GM19372 (cell line): ENCODE measurements at regions not wholly inside any gene's neighbourhood (a gene's known extent, or its start where the extent isn't known, plus 50 kb on each side); places are given as distances from the start of the nearest gene placed in this dataset.
"Not testable (repeated sequence)": the region's sequence is repeated elsewhere in the genome, so short reads cannot be mapped to it uniquely, and the experiment has no call there.

Source experiments
- ATAC-seq: cut with Tn5 transposase; IDR thresholded peaks from one replicate; pipeline ENCODE4 v1.9.1; 2021; ENCODE audit warnings: mild to moderate bottlenecking, low read depth, moderate library complexity; ENCODE audit not compliant: unreplicated experiment

- no peak for ATAC-seq
Observed at GRCh38 chr11:38481391-38481790, 1883.4 kb upstream of the RAG2 start.

GRCh38 chr11:38476808-38477575 is 1879.0 kb upstream of the RAG2 start:
- ATAC-seq: no peak

GRCh38 chr11:38461751-38462150 is 1863.7 kb upstream of the RAG2 start:
- ATAC-seq: no peak

GRCh38 chr11:38460896-38461295 is 1862.9 kb upstream of the RAG2 start:
- ATAC-seq: no peak

GRCh38 chr11:38460429-38460828 is 1862.4 kb upstream of the RAG2 start:
- ATAC-seq: no peak

- ATAC-seq: no peak
Observed at GRCh38 chr11:38456371-38456770, 1858.3 kb upstream of the RAG2 start.

- ATAC-seq: no peak
Observed at GRCh38 chr11:38448284-38448683, 1850.2 kb upstream of the RAG2 start.

- no peak for ATAC-seq
Observed at GRCh38 chr11:38446336-38446735, 1848.3 kb upstream of the RAG2 start.

GRCh38 chr11:38438091-38438490 is 1840.1 kb upstream of the RAG2 start:
- no peak for ATAC-seq

- no peak for ATAC-seq
Observed at GRCh38 chr11:38425578-38425977, 1827.5 kb upstream of the RAG2 start.

- ATAC-seq: no peak
Observed at GRCh38 chr11:38423042-38423441, 1825.0 kb upstream of the RAG2 start.

- ATAC-seq: no peak
Observed at GRCh38 chr11:38416141-38416540, 1818.1 kb upstream of the RAG2 start.

GRCh38 chr11:38411149-38411548 is 1813.1 kb upstream of the RAG2 start:
- no peak for ATAC-seq

- no peak for ATAC-seq
Observed at GRCh38 chr11:38402063-38402462, 1804.0 kb upstream of the RAG2 start.

GRCh38 chr11:38392176-38392575 is 1794.1 kb upstream of the RAG2 start:
- ATAC-seq: no peak

GRCh38 chr11:38384568-38384967 is 1786.5 kb upstream of the RAG2 start:
- no peak for ATAC-seq

- ATAC-seq: no peak
Observed at GRCh38 chr11:38365274-38365673, 1767.2 kb upstream of the RAG2 start.

GRCh38 chr11:38356255-38356654 is 1758.2 kb upstream of the RAG2 start:
- ATAC-seq: no peak

GRCh38 chr11:38345286-38345685 is 1747.2 kb upstream of the RAG2 start:
- ATAC-seq: no peak

- ATAC-seq: not testable (repeated sequence)
Observed at GRCh38 chr11:38341612-38342011, 1743.6 kb upstream of the RAG2 start.

GRCh38 chr11:38339835-38340440 is 1741.9 kb upstream of the RAG2 start:
- no peak for ATAC-seq

GRCh38 chr11:38338022-38338421 is 1740.0 kb upstream of the RAG2 start:
- not testable (repeated sequence) for ATAC-seq
